OCI-LY7 (cell line): ENCODE measurements at regions not wholly inside any gene's neighbourhood (a gene's known extent, or its start where the extent isn't known, plus 50 kb on each side); places are given as distances from the start of the nearest gene placed in this dataset.

Source experiments
- BruUV-seq: library from RNA; stranded (reverse); fragments of 400-500 nt; replicated peaks from 2 replicates; lab custom pipeline; 2021; lab: Mats Ljungman, UMichigan
- CTCF ChIA-PET: fragments of 300-600 bp; sonication (Branson Sonifier 250); formaldehyde crosslinking; loops from one replicate; lab custom pipeline; 2022; ENCODE audit warnings: antibody characterized with exemption; ENCODE audit not compliant: unreplicated experiment; lab: Charles Lee
- POLR2A ChIA-PET: fragments of 300-600 bp; sonication (Branson Sonifier 250); formaldehyde crosslinking; loops from one replicate; lab custom pipeline; 2022; ENCODE audit warnings: antibody characterized with exemption; lab: Charles Lee
- DNase-seq: peaks from one replicate; pipeline ENCODE4 v3.0.0-alpha.2; 2015; ENCODE audit warnings: low spot score
- H2AFZ ChIP-seq: fragments of 200-600 bp; sonication (generic), shearing (Covaris generic); 2 replicates; pipeline ENCODE4 v1.6.1; 2014; ENCODE audit warnings: mild to moderate bottlenecking, antibody characterized with exemption, low read length, moderate library complexity
- H3K27ac ChIP-seq: fragments of 200-600 bp; sonication (generic); 2 replicates; pipeline ENCODE4 v1.5.1; 2014; ENCODE audit warnings: mixed run types, low read depth, mild to moderate bottlenecking, moderate library complexity, low read length, inconsistent platforms; ENCODE audit not compliant: poor library complexity, severe bottlenecking
- H3K36me3 ChIP-seq: fragments of 200-600 bp; sonication (generic); 2 replicates; pipeline ENCODE4 v1.6.1; 2014; ENCODE audit warnings: mild to moderate bottlenecking, antibody characterized with exemption, low read length, moderate library complexity, mixed read lengths; ENCODE audit not compliant: insufficient read depth
- H3K4me1 ChIP-seq: fragments of 200-600 bp; sonication (generic); 2 replicates; pipeline ENCODE4 v1.5.1; 2014; ENCODE audit warnings: mild to moderate bottlenecking, low read length; ENCODE audit not compliant: insufficient read depth, poor library complexity, severe bottlenecking
- H3K4me2 ChIP-seq: fragments of 200-600 bp; sonication (generic); 2 replicates; pipeline ENCODE4 v1.6.1; 2014; ENCODE audit warnings: mild to moderate bottlenecking, low read length
- H3K4me3 ChIP-seq: fragments of 200-600 bp; sonication (generic); 2 replicates; pipeline ENCODE4 v1.5.1; 2014; ENCODE audit warnings: mild to moderate bottlenecking, low read depth, low read length; ENCODE audit not compliant: poor library complexity, severe bottlenecking
- H3K79me2 ChIP-seq: fragments of 200-600 bp; sonication (generic); 2 replicates; pipeline ENCODE4 v1.6.1; 2016; ENCODE audit warnings: low read depth, mild to moderate bottlenecking, low read length, moderate library complexity, mixed read lengths; ENCODE audit not compliant: insufficient read depth
- H3K9me2 ChIP-seq: fragments of 200-600 bp; sonication (generic); 2 replicates; pipeline ENCODE4 v1.6.1; 2016; ENCODE audit warnings: mild to moderate bottlenecking, low read length, mixed read lengths; ENCODE audit not compliant: insufficient read depth
- H3K9me3 ChIP-seq: fragments of 200-600 bp; sonication (generic); 2 replicates; pipeline ENCODE4 v1.6.1; 2014; ENCODE audit warnings: mild to moderate bottlenecking, mixed run types, low read length, mixed read lengths
- H4K20me1 ChIP-seq: fragments of 200-600 bp; sonication (generic); 2 replicates; pipeline ENCODE4 v1.6.1; 2014; ENCODE audit warnings: mild to moderate bottlenecking, antibody characterized with exemption, low read length, moderate library complexity, mixed read lengths; ENCODE audit not compliant: insufficient read depth
- EZH2phosphoT487 ChIP-seq: fragments of 200-600 bp; sonication (generic); IDR thresholded peaks from 2 replicates; pipeline ENCODE4 v1.6.1; 2018; ENCODE audit warnings: low read depth, borderline replicate concordance, mild to moderate bottlenecking, mixed run types, antibody characterized with exemption, low read length, moderate library complexity, mixed read lengths
- intact Hi-C: fragments of 100-400 bp; cut with micrococcal nuclease; formaldehyde crosslinking; loops from one replicate; pipeline ENCODE4 v1.10.0; 2022; ENCODE audit not compliant: unreplicated experiment
- TF ChIP-seq, protein P1 (sequence below): fragments of 200-600 bp; sonication (generic); conservative IDR thresholded peaks from 2 replicates; pipeline ENCODE4 v1.5.1; 2014; ENCODE audit warnings: mild to moderate bottlenecking, antibody characterized with exemption, low read length, moderate library complexity, mixed read lengths

DNA sequence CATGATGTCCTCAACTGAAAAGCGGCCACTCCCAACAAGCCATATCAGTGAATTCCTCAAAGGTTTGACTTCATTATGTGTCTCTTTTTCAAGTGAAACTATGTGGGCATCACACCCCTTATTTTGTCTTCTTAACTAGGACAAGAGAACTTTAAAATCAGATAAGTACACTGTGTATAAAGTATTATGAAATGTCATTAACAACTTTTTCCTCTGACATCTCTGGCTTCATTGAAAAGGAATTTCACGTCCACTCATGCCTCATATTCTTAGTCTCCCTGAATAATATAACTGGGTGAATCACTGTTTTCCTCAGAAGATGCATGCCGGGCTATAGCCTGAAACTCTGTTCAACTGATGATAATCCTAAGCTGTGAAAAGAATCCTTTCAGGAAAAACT lies 415.8 kb downstream of the ACTL7B start:
- H2AFZ ChIP-seq, result no peak overlapping the region
- H3K27ac ChIP-seq, result no peak overlapping the region
- intact Hi-C loops, result no loop called here
- no peak overlapping the region for H3K4me3 ChIP-seq
- no peaks in the 10 kb centered on the region for H4K20me1 ChIP-seq
- H3K36me3 ChIP-seq, result no peaks in the 10 kb centered on the region
- no TSS peak for BruUV-seq
- no peaks in the 10 kb centered on the region for H3K9me3 ChIP-seq
- ChIA-PET CTCF (no interaction called here), POLR2A (no interaction called here)
- no peaks in the 10 kb centered on the region for H3K9me2 ChIP-seq
- TF ChIP-seq, protein P1, sequence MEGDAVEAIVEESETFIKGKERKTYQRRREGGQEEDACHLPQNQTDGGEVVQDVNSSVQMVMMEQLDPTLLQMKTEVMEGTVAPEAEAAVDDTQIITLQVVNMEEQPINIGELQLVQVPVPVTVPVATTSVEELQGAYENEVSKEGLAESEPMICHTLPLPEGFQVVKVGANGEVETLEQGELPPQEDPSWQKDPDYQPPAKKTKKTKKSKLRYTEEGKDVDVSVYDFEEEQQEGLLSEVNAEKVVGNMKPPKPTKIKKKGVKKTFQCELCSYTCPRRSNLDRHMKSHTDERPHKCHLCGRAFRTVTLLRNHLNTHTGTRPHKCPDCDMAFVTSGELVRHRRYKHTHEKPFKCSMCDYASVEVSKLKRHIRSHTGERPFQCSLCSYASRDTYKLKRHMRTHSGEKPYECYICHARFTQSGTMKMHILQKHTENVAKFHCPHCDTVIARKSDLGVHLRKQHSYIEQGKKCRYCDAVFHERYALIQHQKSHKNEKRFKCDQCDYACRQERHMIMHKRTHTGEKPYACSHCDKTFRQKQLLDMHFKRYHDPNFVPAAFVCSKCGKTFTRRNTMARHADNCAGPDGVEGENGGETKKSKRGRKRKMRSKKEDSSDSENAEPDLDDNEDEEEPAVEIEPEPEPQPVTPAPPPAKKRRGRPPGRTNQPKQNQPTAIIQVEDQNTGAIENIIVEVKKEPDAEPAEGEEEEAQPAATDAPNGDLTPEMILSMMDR, result no peak
- no peak for TF ChIP-seq EZH2phosphoT487
- no peak overlapping the region for H3K4me2 ChIP-seq
- DNase-seq, result no peak
- no peaks in the 10 kb centered on the region for H3K4me1 ChIP-seq
- no peaks in the 10 kb centered on the region for H3K79me2 ChIP-seq

DNA sequence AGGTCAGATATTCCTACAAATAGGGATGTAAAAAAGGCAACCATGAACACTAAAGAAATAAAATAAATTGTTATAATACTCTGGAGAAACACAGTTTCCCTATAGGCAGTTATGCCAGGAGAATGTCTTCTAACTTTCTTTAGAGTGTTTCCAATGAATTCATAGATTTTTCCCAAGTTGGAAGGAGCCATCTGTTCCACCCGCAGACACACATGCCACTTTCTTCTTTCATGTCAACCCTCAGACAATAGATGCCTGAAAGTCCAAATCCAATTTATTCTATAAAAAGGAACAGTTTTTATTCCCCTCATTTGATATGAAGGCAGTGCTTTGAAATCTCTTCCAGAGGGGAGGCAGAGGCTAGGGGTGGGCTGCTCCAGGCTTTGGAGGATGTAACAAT lies 418.1 kb downstream of the ACTL7B start:
- Histone ChIP-seq H3K9me3 (no peaks in the 10 kb centered on the region), H4K20me1 (no peaks in the 10 kb centered on the region), H3K36me3 (no peaks in the 10 kb centered on the region), H3K4me1 (no peaks in the 10 kb centered on the region), H3K4me2 (no peak overlapping the region), H3K27ac (no peak overlapping the region), H3K9me2 (no peaks in the 10 kb centered on the region), H3K79me2 (no peaks in the 10 kb centered on the region), H2AFZ (no peak overlapping the region), H3K4me3 (no peak overlapping the region)
- POLR2A ChIA-PET, result no interaction called here
- TF ChIP-seq, protein P1, result no peak
- TF ChIP-seq EZH2phosphoT487, result no peak
- DNase-seq, result no peak
- CTCF ChIA-PET, result no interaction called here
- no TSS peak for BruUV-seq
- intact Hi-C loops, result no loop called here

DNA sequence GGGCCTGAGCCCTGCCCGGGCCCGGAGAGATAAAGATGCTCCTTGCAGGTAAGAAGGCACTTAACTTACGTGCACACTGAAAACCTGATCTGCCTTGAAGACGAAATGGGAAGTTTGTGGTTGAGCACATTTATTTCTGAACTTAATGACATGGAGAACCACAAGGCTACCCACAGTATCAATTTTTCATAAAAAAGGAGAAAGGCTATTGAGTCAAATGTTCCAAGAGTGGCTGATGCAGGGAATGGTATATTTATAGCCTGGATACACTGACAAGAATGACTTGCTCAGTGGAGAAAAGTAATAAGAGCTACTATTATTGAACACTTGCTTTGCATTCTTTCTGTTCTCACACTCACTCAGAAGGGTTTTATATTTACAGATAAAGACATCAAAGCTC lies 419.3 kb downstream of the ACTL7B start:
- no peaks in the 10 kb centered on the region for H3K36me3 ChIP-seq
- H3K9me3 ChIP-seq, result no peaks in the 10 kb centered on the region
- TF ChIP-seq, protein P1, result no peak
- TF ChIP-seq EZH2phosphoT487, result no peak
- no peaks in the 10 kb centered on the region for H3K4me1 ChIP-seq
- no peaks in the 10 kb centered on the region for H3K79me2 ChIP-seq
- H3K27ac ChIP-seq, result no peak overlapping the region
- no peaks in the 10 kb centered on the region for H4K20me1 ChIP-seq
- intact Hi-C loops, result no loop called here
- no peak overlapping the region for H3K4me3 ChIP-seq
- no peak for DNase-seq
- ChIA-PET CTCF (no interaction called here), POLR2A (no interaction called here)
- no peak overlapping the region for H2AFZ ChIP-seq
- no TSS peak for BruUV-seq
- H3K9me2 ChIP-seq, result no peaks in the 10 kb centered on the region
- H3K4me2 ChIP-seq, result no peak overlapping the region
